ENCODE measurements at regions not wholly inside any gene's neighbourhood (a gene's known extent, or its start where the extent isn't known, plus 50 kb on each side); places are given as distances from the start of the nearest gene placed in this dataset.

DNA sequence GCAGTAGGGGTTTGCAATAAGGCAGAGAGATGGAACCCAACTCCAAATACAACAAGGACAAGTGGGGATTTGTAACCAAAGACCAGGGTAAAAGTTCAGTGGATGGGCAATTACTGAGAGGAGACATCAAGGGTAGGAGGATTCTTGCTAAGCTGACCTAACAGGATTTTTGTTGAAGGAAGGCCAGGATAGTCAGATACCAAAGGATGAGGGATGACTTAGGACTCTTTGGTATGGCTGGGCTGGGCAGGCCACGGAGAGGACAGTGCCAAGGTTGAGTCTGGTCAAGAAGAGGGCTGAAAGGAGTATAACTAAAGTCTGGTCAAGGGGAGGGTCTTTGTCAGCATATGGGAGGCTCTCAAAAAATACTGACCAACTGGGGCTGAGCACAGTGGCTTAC is 85.3 kb upstream of the UBE2E2 start:
- ChIA-PET CTCF (no interaction called here), POLR2A (no interaction called here)
- H3K4me3 ChIP-seq (ENCODE audit: low read depth, low read length) = no peak overlapping the region
- H3K4me1 ChIP-seq (ENCODE audit: control insufficient read depth, insufficient read depth, low read length) = peaks cover 14% of the 10 kb centered on the region; the same call in 1 of the 2 replicates
- H3K27ac ChIP-seq (ENCODE audit: extremely low read depth, low read depth, low read length) = no peak overlapping the region
- H3K36me3 ChIP-seq (ENCODE audit: control insufficient read depth in 2 of 2, insufficient read depth in 1 of 2, low read length in 2 of 2) = no peaks in the 10 kb centered on the region
- TF ChIP-seq, protein P1, sequence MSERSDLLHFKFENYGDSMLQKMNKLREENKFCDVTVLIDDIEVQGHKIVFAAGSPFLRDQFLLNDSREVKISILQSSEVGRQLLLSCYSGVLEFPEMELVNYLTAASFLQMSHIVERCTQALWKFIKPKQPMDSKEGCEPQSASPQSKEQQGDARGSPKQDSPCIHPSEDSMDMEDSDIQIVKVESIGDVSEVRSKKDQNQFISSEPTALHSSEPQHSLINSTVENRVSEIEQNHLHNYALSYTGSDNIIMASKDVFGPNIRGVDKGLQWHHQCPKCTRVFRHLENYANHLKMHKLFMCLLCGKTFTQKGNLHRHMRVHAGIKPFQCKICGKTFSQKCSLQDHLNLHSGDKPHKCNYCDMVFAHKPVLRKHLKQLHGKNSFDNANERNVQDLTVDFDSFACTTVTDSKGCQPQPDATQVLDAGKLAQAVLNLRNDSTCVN (tag by site-specific recombination; optimal IDR thresholded peaks at IDR 0.05) = no peak
- no peaks in the 10 kb centered on the region for H3K9me3 ChIP-seq (ENCODE audit: control insufficient read depth, insufficient read depth, low read depth, low read length)

DNA sequence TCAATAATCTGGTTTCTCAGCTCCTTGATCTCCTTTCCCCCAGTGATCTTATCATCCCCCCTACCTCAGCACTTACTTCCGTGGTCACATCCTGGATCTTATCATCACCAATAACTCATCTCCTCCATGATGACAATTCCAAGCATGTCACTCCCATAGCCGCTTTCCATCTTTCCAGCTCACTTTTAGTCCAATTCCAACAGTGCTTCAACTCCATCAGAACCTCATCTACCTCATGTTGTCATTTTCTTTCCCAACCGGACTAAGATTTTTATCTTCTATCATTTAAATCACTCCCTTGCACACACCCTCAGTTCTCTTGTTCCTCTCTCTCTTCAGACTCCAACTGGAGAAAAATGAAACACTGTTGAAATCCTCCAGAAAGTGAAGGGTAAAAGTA is 75.9 kb upstream of the UBE2E2 start:
- Histone ChIP-seq H3K4me1 (ENCODE audit: control insufficient read depth, insufficient read depth, low read length) (0 out of 2 replicates have a peak, but pooled peaks cover 3% of the 10 kb centered on the region), H3K27ac (ENCODE audit: extremely low read depth, low read depth, low read length) (no peak overlapping the region), H3K4me3 (ENCODE audit: low read depth, low read length) (no peak overlapping the region), H3K36me3 (ENCODE audit: control insufficient read depth in 2 of 2, insufficient read depth in 1 of 2, low read length in 2 of 2) (no peaks in the 10 kb centered on the region), H3K9me3 (ENCODE audit: control insufficient read depth, insufficient read depth, low read depth, low read length) (no peaks in the 10 kb centered on the region)
- CTCF ChIA-PET = no interaction called here
- POLR2A ChIA-PET = no interaction called here
- TF ChIP-seq ZNF792 (tag by site-specific recombination; IDR thresholded peaks at IDR 0.05) (no peak), ZNF133 (tag by site-specific recombination; IDR thresholded peaks at IDR 0.05) (no peak), ZNF548 (tag by site-specific recombination; IDR thresholded peaks at IDR 0.05) (no peak), YY2 (tag by site-specific recombination; IDR thresholded peaks at IDR 0.05) (no peak), ZNF426 (tag by site-specific recombination; IDR thresholded peaks at IDR 0.05) (no peak), ZNF366 (tag by site-specific recombination; conservative IDR thresholded peaks at IDR 0.05) (no peak), ZNF549 (tag by site-specific recombination; IDR thresholded peaks at IDR 0.05) (no peak), ZNF768 (tag by site-specific recombination; IDR thresholded peaks at IDR 0.05) (no peak), SCRT2 (tag by site-specific recombination; IDR thresholded peaks at IDR 0.05) (no peak)
- TF ChIP-seq, protein P2, sequence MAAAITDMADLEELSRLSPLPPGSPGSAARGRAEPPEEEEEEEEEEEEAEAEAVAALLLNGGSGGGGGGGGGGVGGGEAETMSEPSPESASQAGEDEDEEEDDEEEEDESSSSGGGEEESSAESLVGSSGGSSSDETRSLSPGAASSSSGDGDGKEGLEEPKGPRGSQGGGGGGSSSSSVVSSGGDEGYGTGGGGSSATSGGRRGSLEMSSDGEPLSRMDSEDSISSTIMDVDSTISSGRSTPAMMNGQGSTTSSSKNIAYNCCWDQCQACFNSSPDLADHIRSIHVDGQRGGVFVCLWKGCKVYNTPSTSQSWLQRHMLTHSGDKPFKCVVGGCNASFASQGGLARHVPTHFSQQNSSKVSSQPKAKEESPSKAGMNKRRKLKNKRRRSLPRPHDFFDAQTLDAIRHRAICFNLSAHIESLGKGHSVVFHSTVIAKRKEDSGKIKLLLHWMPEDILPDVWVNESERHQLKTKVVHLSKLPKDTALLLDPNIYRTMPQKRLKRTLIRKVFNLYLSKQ (tag by site-specific recombination; IDR thresholded peaks at IDR 0.05; ENCODE audit: borderline replicate concordance) = no peak

DNA sequence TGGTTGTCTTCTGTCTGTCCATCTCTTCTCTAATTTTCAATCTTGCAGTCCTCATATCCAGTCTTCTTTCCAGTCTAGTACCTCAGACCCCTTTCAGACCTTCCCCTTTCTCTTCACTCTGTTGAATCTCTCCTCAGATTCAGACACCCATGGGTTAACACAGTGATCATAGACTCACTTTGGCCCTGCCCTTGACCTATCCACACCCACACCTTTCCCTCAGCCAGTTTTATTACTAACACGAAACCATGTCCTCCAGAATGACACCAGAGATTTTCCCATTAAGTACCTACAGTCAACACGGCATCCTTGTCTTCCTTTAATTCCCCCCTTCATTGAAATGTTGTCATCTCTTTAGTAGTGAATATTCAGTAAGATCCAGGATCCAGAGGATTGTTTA is 74.5 kb upstream of the UBE2E2 start:
- H3K4me1 ChIP-seq (ENCODE audit: control insufficient read depth, insufficient read depth, low read length) = 0 out of 2 replicates have a peak, but pooled peaks cover 3% of the 10 kb centered on the region
- no peak overlapping the region for H3K27ac ChIP-seq (ENCODE audit: extremely low read depth, low read depth, low read length)
- TF ChIP-seq ZNF843 (tag by site-specific recombination; IDR thresholded peaks at IDR 0.05) (no peak), GLI2 (tag by site-specific recombination; IDR thresholded peaks at IDR 0.05; ENCODE audit: borderline replicate concordance, low read depth) (no peak), ZNF514 (tag by site-specific recombination; IDR thresholded peaks at IDR 0.05) (no peak), ZNF544 (tag by site-specific recombination; IDR thresholded peaks at IDR 0.05) (no peak), BCL11B (tag by site-specific recombination; IDR thresholded peaks at IDR 0.05; ENCODE audit: low read depth) (no peak), ZNF266 (tag by site-specific recombination; IDR thresholded peaks at IDR 0.05; ENCODE audit: low read depth) (no peak), ZNF701 (tag by site-specific recombination; IDR thresholded peaks at IDR 0.05) (no peak), ZNF423 (tag by site-specific recombination; IDR thresholded peaks at IDR 0.05) (no peak), ZNF529 (tag by site-specific recombination; IDR thresholded peaks at IDR 0.05; ENCODE audit: insufficient replicate concordance) (no peak), ZNF76 (tag by site-specific recombination; IDR thresholded peaks at IDR 0.05; ENCODE audit: borderline replicate concordance, low read depth) (no peak), MYNN (tag by site-specific recombination; IDR thresholded peaks at IDR 0.05; ENCODE audit: borderline replicate concordance) (no peak)
- TF ChIP-seq, protein P3, sequence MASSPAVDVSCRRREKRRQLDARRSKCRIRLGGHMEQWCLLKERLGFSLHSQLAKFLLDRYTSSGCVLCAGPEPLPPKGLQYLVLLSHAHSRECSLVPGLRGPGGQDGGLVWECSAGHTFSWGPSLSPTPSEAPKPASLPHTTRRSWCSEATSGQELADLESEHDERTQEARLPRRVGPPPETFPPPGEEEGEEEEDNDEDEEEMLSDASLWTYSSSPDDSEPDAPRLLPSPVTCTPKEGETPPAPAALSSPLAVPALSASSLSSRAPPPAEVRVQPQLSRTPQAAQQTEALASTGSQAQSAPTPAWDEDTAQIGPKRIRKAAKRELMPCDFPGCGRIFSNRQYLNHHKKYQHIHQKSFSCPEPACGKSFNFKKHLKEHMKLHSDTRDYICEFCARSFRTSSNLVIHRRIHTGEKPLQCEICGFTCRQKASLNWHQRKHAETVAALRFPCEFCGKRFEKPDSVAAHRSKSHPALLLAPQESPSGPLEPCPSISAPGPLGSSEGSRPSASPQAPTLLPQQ (tag by site-specific recombination; IDR thresholded peaks at IDR 0.05) = no peak
- TF ChIP-seq, protein P4, sequence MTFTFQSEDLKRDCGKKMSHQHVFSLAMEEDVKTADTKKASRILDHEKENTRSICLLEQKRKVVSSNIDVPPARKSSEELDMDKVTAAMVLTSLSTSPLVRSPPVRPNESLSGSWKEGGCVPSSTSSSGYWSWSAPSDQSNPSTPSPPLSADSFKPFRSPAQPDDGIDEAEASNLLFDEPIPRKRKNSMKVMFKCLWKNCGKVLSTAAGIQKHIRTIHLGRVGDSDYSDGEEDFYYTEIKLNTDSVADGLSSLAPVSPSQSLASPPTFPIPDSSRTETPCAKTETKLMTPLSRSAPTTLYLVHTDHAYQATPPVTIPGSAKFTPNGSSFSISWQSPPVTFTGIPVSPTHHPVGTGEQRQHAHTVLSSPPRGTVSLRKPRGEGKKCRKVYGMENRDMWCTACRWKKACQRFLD (tag by site-specific recombination; IDR thresholded peaks at IDR 0.05) = no peak
- ChIA-PET POLR2A (no interaction called here), CTCF (interaction anchor here (0.9 to 1.1 kb wide), 2 partner anchors 9 to 86 kb away, joined by 3 read pairs; no protein-coding TSS in a partner anchor)
- H3K36me3 ChIP-seq (ENCODE audit: control insufficient read depth in 2 of 2, insufficient read depth in 1 of 2, low read length in 2 of 2) = no peaks in the 10 kb centered on the region
- H3K4me3 ChIP-seq (ENCODE audit: low read depth, low read length) = no peak overlapping the region
- no peaks in the 10 kb centered on the region for H3K9me3 ChIP-seq (ENCODE audit: control insufficient read depth, insufficient read depth, low read depth, low read length)

Data from HEK293 (cell line).